ENCODE measurements at regions not wholly inside any gene's neighbourhood (a gene's known extent, or its start where the extent isn't known, plus 50 kb on each side); places are given as distances from the start of the nearest gene placed in this dataset.
"Not testable (repeated sequence)": the region's sequence is repeated elsewhere in the genome, so short reads cannot be mapped to it uniquely, and the experiment has no call there.

- DNase-seq = no peak
Measured at GRCh38 chrX:18002791-18003190, 141.7 kb upstream of the RAI2 start.

- DNase-seq = no peak
Measured at GRCh38 chrX:17994429-17994828, 133.3 kb upstream of the RAI2 start.

GRCh38 chrX:17993062-17993461 lies 132.0 kb upstream of the RAI2 start:
- DNase-seq = no peak

GRCh38 chrX:17990532-17990931 lies 129.4 kb upstream of the RAI2 start:
- no peak for DNase-seq

- no peak for DNase-seq
Measured at GRCh38 chrX:17987783-17988182, 126.7 kb upstream of the RAI2 start.

- DNase-seq = no peak
Measured at GRCh38 chrX:17986977-17987376, 125.9 kb upstream of the RAI2 start.

- DNase-seq = no peak
Measured at GRCh38 chrX:17986440-17986839, 125.3 kb upstream of the RAI2 start.

- DNase-seq = no peak
Measured at GRCh38 chrX:17984415-17984814, 123.3 kb upstream of the RAI2 start.

- no peak for DNase-seq
Measured at GRCh38 chrX:17983389-17983788, 122.3 kb upstream of the RAI2 start.

- no peak for DNase-seq
Measured at GRCh38 chrX:17977696-17978095, 116.6 kb upstream of the RAI2 start.

- DNase-seq = no peak
Measured at GRCh38 chrX:17976955-17977354, 115.9 kb upstream of the RAI2 start.

GRCh38 chrX:17975349-17975748 lies 114.3 kb upstream of the RAI2 start:
- DNase-seq = not testable (repeated sequence)

- no peak for DNase-seq
Measured at GRCh38 chrX:17968367-17968766, 107.3 kb upstream of the RAI2 start.

GRCh38 chrX:17967888-17968287 lies 106.8 kb upstream of the RAI2 start:
- DNase-seq = no peak

- no peak for DNase-seq
Measured at GRCh38 chrX:17964871-17965270, 103.8 kb upstream of the RAI2 start.

GRCh38 chrX:17960891-17961290 lies 99.8 kb upstream of the RAI2 start:
- no peak for DNase-seq

- no peak for DNase-seq
Measured at GRCh38 chrX:17944833-17945497, 83.9 kb upstream of the RAI2 start.

- DNase-seq = not testable (repeated sequence)
Measured at GRCh38 chrX:17941171-17941570, 80.1 kb upstream of the RAI2 start.

GRCh38 chrX:17939724-17940123 lies 78.6 kb upstream of the RAI2 start:
- no peak for DNase-seq

GRCh38 chrX:17933856-17934255 lies 72.8 kb upstream of the RAI2 start:
- no peak for DNase-seq

GRCh38 chrX:17932781-17933180 lies 71.7 kb upstream of the RAI2 start:
- DNase-seq = no peak

GRCh38 chrX:17931855-17932254 lies 70.8 kb upstream of the RAI2 start:
- no peak for DNase-seq

- no peak for DNase-seq
Measured at GRCh38 chrX:17930850-17931249, 69.8 kb upstream of the RAI2 start.

GRCh38 chrX:17923546-17923945 lies 62.4 kb upstream of the RAI2 start:
- DNase-seq = no peak

GRCh38 chrX:17922303-17922702 lies 61.2 kb upstream of the RAI2 start:
- DNase-seq = no peak

All from islet precursor cell (in vitro differentiated cells).